SK-N-MC (cell line): ENCODE measurements at regions not wholly inside any gene's neighbourhood (a gene's known extent, or its start where the extent isn't known, plus 50 kb on each side); places are given as distances from the start of the nearest gene placed in this dataset.

Experiments
- EZH2 ChIP-seq: fragments of 200-600 bp; sonication (generic); IDR thresholded peaks from one replicate; pipeline ENCODE4 v1.6.1; 2017; ENCODE audit warnings: antibody characterized with exemption
- POLR2AphosphoS5 ChIP-seq: IDR thresholded peaks from 2 replicates; pipeline ENCODE4 v1.6.1; 2012; ENCODE audit warnings: mild to moderate bottlenecking, low read depth, low read length, borderline replicate concordance

DNA sequence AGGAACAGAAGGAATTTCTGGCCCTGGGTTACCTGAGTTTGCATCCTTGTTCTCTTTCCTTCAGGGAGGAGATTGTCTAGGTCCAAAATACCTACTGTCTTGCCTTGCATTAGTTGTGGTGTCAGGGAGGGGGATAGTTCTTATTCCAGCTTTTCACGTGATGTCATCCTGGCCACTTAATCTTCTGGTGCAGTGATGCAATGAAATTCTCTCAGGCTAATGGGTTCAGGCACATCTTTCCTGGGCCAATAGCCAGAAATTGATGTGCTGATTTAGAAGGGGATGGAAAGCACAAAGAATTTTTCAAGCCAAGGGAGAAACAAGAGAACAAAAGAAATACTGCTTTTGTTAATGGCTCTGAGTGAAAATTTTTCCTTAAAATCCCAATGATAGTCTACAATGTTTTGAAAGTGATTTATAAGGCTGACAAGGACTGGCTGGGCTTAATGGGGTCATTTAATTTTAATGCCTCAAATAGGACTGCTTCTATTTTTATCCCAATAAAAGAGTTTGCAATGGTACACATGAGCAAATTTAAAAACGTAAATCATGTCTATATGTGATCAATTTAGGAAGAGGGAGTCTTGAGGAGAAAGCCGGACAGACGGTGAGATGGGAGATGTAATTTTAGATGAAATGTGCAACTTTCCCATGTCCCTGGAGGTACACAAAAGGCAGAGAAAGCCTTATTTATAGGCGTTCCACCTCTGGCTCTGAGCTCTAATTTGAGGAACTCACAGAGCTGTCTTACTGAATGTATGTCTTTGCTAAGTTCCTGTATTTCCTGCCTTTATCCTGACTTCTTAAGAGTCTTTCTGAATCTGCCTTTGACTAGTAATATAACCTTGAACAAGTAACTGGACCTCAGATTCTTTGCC lies 89.3 kb upstream of the SV2C start:
- TF ChIP-seq EZH2 (no peak), POLR2AphosphoS5 (no peak)
